HG03095 (cell line): ENCODE measurements at regions not wholly inside any gene's neighbourhood (a gene's known extent, or its start where the extent isn't known, plus 50 kb on each side); places are given as distances from the start of the nearest gene placed in this dataset.

Experiments
- ATAC-seq: cut with Tn5 transposase; IDR thresholded peaks from one replicate; pipeline ENCODE4 v1.9.1; 2021; ENCODE audit warnings: moderate library complexity; ENCODE audit not compliant: unreplicated experiment

GRCh38 chr15:55031727-55032126 lies 165.0 kb downstream of the RSL24D1 start:
- no peak for ATAC-seq

GRCh38 chr15:55026381-55026780 lies 170.4 kb downstream of the RSL24D1 start:
- no peak for ATAC-seq

- ATAC-seq, result no peak
Measured at GRCh38 chr15:55017635-55018034, 179.1 kb downstream of the RSL24D1 start.

GRCh38 chr15:55016225-55016624 lies 180.5 kb downstream of the RSL24D1 start:
- ATAC-seq, result no peak

GRCh38 chr15:55015093-55015445 lies 181.7 kb downstream of the RSL24D1 start:
- no peak for ATAC-seq

GRCh38 chr15:55014391-55015092 lies 182.2 kb downstream of the RSL24D1 start:
- no peak for ATAC-seq

GRCh38 chr15:55008421-55008820 lies 188.3 kb downstream of the RSL24D1 start:
- ATAC-seq, result no peak

- ATAC-seq, result no peak
Measured at GRCh38 chr15:55007561-55007960, 189.2 kb downstream of the RSL24D1 start.

DNA sequence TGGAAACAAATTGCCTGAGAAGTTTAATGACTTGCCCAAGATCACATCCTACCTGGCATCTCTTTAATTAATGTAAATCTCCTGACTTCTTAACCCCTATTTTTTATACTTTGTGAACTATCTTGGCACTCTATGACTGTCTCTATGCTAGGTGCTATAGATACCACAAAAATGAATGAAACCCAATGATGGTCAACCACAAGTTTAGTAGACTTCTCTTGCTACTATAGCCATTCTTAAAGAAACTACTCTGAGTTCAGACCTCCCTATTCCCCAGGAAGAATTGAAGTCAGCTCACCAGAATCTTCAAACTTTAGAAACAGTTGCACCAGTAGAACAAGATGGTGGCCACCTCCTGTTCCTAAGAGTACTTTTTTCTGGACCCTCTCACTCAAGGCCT lies 191.1 kb downstream of the RSL24D1 start:
- no peak for ATAC-seq

- ATAC-seq, result no peak
Measured at GRCh38 chr15:55003965-55004873, 192.5 kb downstream of the RSL24D1 start.

DNA sequence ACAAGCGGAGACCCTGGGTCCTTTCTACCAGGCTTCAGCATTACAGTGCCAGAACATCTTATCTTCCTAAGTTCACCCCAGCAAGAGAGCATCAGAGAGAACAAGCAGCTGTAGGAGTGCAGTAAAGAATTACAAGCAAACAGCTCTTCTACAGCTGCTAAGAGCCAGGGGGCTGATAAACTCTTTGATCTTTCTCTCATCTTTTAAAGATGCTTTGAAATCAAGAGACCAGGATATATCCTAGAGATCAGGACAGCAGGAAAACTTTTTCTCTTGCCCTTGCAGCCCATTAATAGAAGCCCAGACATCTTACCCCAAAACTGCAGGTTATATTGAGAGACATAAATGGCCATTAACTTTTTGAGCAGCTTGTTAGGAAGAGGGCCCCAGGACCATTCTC lies 198.1 kb downstream of the RSL24D1 start:
- no peak for ATAC-seq

- no peak for ATAC-seq
Measured at GRCh38 chr15:54990793-54991192, 205.9 kb downstream of the RSL24D1 start.

GRCh38 chr15:54987881-54988280 lies 208.9 kb downstream of the RSL24D1 start:
- no peak for ATAC-seq

- ATAC-seq, result no peak
Measured at GRCh38 chr15:54979964-54980363, 216.8 kb downstream of the RSL24D1 start.

- no peak for ATAC-seq
Measured at GRCh38 chr15:54962637-54963036, 234.1 kb downstream of the RSL24D1 start.

DNA sequence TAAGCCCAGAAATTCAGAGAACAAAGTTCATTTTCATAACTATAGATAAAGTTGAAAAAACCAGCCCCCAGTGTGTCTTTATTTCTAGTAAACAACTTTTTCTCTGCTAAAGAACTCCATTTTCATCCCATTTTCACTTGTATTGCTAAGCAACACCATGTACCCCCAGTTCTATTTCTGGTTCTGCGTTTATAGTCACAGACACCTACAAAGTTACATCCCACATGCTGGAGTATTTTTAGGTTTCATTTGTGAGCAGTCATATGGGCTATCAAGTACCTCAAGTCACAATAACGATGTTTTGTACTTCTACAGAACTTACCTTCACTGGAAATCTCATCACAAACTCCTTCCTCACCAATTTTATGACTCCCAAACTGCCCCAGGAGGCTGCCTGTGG lies 236.5 kb downstream of the RSL24D1 start:
- ATAC-seq, result no peak

GRCh38 chr15:54941417-54941816 lies 255.3 kb downstream of the RSL24D1 start:
- ATAC-seq, result no peak

DNA sequence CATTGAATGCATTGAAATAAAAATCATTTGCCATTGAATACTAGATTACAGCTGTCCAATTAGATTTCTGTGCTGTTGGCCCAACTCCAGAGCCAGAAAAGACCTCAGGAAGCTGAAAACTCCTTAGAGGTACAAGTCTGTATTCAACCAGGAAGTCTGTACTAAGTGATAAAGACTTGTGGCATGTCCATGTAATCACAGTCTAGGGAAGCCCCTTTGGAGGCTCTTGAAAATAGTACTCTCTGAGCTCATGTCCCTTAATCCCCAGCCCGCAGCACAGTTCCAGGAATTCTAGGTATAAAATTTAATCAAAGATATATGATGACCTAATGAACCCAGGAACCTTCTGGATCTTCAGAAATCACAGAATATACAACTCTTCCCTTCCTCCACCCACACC lies 279.4 kb downstream of the RSL24D1 start:
- no peak for ATAC-seq

DNA sequence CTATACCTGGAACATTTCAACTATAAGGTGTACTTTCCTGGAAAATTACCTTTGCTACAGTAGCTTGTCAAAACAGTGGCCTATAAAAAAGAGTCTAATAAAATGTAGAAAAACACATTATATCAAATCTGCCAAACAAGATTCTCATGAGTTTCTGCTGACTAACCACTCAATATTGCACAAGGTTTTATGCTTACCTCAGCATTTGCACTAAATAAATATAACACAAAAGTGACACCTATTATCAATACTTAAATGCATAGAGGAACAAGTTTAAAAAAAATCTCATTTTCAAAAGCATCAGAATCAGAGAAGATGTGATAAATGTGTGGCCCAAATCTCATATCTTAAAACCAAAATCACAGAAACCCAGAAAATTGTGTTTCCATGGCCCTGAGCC lies 281.4 kb downstream of the RSL24D1 start:
- ATAC-seq, result no peak

DNA sequence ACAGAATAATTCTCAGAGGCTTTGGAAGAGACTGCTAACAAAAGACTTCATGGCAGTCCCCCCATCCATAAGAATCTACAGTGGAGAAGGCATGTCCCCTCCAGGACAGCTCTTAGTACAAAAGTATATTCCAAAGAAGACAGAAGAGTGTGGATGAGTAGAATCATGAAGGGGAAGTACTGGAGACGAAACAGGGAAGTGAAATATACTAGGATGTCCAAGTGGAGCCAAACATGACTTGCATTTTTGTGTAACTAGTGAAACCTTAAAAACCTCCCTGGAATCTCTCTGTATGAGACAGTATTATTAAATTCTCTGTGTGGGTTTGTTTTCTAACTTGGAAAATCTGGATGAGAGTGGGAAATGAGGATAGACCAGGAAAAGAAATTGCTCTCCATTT lies 312.4 kb downstream of the RSL24D1 start:
- ATAC-seq, result no peak

GRCh38 chr15:54859982-54860381 lies 336.8 kb downstream of the RSL24D1 start:
- no peak for ATAC-seq

GRCh38 chr15:54854667-54855066 lies 342.1 kb downstream of the RSL24D1 start:
- no peak for ATAC-seq
